CD4-positive, alpha-beta T cell treated with Interleukin-4 for 4 hours (primary cell): ENCODE measurements at regions not wholly inside any gene's neighbourhood (a gene's known extent, or its start where the extent isn't known, plus 50 kb on each side); places are given as distances from the start of the nearest gene placed in this dataset.
"Not testable (repeated sequence)": the region's sequence is repeated elsewhere in the genome, so short reads cannot be mapped to it uniquely, and the experiment has no call there.

ENCODE experiments used
- DNase-seq: peaks from one replicate; pipeline ENCODE4 v3.0.0-alpha.2; 2020

GRCh38 chr2:4963106-4963505 lies 729.1 kb upstream of the SOX11 start:
- no peak for DNase-seq

GRCh38 chr2:4964001-4964540 lies 728.1 kb upstream of the SOX11 start:
- DNase-seq: no peak

GRCh38 chr2:4964579-4964978 lies 727.6 kb upstream of the SOX11 start:
- DNase-seq: no peak

DNA sequence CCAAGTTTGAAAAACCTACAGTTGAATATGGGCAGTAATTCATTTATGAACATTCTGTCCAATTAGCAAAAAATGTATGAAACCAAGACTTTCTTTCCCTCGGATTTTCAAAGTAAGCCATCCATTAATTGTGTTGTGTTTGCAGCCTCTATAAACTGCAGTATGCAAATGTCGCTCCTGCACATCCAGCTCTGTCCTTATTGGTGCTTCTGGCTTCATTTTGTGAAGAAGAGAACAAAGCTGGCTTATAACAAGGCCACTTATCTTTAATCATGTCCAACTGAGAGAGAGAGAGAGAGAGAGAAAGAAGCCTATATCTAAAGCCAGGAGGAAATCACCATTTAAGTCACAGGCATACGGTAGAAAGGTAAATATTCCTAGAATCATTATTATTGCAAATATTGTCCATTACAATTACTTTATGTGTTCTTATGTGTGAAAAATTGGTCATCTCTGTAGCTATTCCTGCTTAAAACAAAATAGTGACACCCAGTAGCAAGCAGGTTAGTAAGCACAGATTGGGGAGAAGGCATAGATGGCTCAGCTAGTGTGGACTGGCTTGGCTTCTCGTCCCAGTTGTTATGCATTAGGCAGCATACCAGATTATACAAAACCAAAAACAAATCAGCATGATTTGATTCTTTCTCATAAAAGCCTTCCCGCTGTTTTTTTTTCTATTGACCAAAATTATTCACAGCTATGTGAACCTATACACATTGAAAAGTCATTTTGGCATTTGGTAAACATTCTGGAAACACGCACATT lies 726.4 kb upstream of the SOX11 start:
- DNase-seq: no peak

- no peak for DNase-seq
These were observed 725.0 kb upstream of the SOX11 start for GRCh38 chr2:4967206-4967605.

DNA sequence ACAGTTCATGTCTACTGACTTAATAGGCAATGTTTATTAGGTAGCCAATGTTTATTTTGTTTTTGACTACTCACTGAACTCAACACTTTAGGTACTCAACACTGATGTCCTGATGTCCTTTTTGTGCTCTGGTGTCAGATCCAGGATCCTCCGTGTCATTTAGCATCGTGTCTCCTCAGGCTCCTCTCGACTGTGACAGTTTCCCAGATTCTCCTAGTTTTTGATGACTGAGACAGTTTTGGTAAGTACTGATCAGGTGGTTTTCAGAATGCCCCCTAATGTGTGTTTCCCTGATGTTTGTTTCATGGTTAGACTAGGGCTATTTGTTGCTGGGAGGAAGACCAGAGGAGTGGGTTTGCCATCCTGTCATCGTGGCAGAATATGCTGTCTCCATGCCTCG lies 719.7 kb upstream of the SOX11 start:
- DNase-seq: no peak

DNA sequence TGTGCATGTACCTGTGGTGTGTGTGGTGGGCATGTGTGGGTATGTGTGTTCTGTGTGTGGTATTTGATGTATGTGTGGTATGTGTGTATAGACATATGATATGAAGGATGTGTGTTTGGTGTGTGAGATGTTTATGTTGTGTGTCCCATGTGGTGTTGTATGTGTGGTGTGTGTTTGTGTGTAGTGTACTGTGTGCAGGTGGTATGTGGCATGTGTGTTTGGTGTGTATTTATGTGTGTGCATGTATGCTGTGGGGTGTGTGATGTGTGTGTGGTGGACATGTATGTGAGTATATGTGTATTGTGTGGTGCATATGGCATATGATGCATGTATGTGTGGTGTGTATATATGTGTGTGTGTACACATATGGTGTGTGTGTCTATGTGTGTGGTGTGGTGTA lies 718.8 kb upstream of the SOX11 start:
- no peak for DNase-seq

GRCh38 chr2:4973973-4974372 lies 718.2 kb upstream of the SOX11 start:
- DNase-seq: no peak

GRCh38 chr2:4976407-4976806 lies 715.8 kb upstream of the SOX11 start:
- no peak for DNase-seq

GRCh38 chr2:4979111-4979510 lies 713.1 kb upstream of the SOX11 start:
- DNase-seq: no peak

DNA sequence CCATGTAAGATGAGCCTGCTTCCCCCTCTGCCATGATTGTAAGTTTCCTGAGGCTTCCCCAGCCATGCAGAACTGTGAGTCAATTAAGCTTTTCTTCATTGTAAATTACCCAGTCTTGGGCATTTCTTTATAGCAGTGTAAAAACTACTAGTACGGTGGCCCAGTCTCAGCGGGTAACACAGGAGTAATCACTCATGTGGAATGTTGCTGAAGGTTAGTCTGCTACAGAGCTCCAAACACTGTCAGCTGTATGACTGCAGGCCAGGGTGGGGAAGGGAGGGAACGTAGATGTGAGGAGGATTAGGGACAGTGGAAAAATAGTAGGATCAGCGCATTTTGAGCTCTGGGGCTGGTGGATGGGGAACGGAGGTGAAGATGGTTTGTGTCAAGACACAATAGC lies 711.2 kb upstream of the SOX11 start:
- DNase-seq: no peak

DNA sequence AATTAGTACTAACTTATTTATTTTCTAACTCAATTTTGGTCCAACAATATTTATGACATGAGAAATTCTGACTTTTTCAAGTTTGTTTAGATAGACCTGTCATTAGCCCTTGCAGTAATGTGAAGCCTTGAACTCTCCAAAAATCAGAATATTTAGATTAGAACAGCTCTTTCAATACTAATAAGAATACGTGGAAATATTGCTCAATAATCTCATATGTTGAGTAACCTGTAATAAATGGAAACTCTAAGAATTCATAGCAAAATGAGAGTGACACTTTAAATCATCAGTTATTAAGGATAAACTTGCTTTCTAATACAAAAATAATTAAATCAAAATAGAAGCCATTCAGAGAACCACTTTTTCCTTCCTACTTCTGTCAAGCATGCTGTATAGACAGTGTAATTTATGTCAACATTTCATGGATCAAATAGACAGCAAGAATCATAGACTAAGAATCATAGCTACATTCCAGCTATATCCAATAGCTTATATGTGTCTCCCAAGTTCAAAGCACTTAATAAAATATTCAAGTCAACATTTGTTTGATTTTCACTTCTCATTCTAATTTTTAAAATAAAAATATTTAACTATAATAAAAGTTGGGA lies 710.3 kb upstream of the SOX11 start:
- DNase-seq: no peak

DNA sequence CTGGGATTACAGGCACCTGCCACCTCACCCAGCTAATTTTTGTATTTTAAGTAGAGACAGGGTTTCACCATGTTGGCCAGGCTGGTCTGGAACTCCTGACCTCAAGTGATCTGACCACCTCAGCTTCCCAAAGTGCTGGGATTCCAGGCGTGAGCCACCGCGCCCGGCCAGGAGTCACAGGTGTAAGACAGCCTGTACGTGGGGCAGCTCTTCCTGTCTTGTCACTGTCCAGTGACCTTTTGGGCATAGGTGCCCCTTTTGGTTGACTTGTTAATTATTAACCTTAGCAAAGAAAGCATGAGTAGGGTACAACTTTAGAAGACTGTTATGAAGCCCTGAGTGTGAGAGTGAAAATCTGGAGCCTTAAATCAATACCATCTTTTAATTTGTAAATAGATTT lies 703.7 kb upstream of the SOX11 start:
- DNase-seq: not testable (repeated sequence)

- no peak for DNase-seq
These were observed 700.0 kb upstream of the SOX11 start for GRCh38 chr2:4992226-4992625.

- DNase-seq: no peak
These were observed 696.7 kb upstream of the SOX11 start for GRCh38 chr2:4995466-4995865.

- no peak for DNase-seq
These were observed 684.6 kb upstream of the SOX11 start for GRCh38 chr2:5007596-5007995.

- no peak for DNase-seq
These were observed 672.9 kb upstream of the SOX11 start for GRCh38 chr2:5019324-5019723.

DNA sequence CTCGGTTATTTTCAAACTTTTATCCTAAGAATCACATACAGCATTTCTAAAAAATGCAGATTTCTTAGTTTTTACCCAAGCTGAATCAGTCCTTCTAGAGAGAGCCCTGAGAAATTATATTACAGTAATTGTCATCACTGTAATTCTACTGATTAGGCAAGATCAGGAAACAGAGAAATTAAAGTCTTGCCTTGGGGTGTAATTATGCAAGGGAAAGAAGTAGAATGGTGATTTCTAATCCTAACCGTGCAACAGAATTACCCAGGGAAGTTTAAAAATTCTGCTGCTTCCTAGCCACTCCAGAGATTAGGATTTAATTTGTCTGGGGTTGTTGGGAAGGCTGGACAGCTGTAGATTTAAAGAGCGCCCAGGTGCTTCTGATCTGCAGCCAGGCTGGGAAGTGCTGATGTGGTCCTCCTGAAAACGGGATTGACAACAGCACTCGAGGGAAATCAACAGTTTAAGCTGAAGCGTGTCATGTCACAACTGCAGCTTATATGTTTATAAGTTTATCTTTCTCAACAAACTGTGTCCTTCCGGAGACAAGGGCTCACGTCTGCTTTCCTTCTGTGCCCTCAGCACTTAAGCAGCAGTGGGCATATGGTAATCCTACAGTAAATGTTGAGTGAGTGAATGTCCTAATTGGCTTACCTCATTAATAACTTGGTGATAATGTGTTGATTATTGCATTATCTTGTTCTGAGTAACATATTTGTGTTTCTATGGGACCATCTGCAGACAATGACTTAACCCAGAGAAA lies 671.9 kb upstream of the SOX11 start:
- no peak for DNase-seq

DNA sequence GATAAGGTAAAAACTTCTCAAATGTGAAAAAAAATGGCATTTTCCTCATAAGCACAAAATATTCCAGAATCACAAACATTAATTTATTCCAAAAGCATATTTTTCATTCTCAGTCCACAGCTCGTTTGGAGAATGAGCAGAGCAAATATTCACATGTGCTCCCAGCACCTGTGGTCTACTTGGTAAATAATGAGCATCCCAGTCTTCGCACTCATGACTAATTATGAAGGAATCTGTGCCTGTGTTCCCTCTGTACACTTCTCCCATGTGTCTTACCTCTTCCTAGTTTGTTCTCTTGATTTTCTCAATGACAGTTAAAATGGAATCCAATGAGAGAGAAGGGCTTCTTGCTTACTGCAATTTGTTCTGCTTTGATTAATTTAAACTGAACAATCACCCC lies 671.0 kb upstream of the SOX11 start:
- DNase-seq: no peak

GRCh38 chr2:5022061-5022460 lies 670.1 kb upstream of the SOX11 start:
- DNase-seq: no peak

DNA sequence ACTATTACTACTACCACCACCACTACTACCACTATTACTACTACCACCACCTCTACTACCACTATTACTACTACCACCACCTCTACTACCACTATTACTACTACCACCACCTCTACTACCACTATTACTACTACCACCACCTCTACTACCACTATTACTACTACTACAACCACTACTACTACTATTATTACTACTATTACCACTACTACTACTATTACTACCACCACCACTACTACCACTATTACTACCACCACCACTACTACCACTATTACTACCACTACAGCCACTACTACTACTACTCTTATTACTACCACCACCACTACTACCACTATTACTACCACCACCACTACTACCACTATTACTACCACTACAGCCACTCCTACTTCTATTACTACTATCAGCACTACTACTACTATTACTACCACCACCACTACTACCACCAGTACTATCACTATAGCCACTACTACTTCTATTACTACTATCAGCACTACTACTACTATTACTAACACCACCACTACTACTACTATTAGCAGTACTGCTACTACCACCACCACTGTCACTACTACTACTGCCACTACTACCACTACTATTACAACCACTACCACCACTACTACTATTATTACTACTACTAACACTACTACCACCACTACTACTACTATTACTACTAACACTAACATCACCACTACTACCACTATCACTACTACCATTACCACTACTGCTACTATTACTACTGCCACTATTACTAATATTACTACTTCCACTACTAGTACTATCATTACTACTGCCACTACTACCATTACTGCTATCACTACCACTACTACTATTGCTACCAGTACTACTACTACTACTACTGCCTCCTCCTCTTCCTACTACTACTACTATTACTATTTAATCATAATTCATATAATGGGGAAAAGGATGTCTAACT lies 669.2 kb upstream of the SOX11 start:
- not testable (repeated sequence) for DNase-seq

DNA sequence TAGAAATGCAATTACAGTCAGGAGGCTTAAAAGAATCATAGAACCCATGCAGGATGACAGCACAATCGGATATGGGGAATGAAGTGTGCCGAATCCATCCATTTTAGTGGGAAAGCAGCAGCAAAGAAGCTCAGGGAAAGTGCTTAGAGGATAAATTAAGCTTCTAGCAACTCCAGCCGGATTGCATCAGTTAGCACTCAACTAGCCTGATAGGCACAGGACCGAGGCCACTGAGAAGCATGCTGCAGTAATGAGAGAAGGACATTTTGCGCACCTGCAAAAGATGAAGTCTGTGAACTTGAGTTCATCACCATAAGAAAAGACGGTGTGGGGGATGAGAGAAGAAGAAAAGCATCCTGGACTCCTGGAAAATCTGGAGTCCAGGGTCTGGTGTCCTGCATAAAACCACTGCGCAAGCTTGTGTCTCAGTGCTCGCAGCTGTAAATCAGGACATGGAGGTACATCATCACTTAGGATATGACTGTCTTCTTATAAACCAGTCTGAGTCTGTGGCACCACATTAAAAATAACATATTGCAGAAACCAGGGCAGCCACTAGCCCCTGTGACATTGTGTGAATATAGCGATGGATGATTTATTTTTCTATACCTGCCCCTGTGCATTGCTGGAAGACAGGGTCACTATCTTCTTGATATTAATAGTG lies 665.5 kb upstream of the SOX11 start:
- DNase-seq: no peak
